CD4-positive, CD25-positive, alpha-beta regulatory T cell (primary cell): ENCODE measurements at regions not wholly inside any gene's neighbourhood (a gene's known extent, or its start where the extent isn't known, plus 50 kb on each side); places are given as distances from the start of the nearest gene placed in this dataset.

ENCODE experiments used
- ATAC-seq, 2 donors: fragments of 150-1000 bp; cut with Tn5 transposase; one replicate each; pipeline ENCODE4 v1.10.0; 2021; ENCODE audit warnings: low read depth in 2 of 2, moderate number of reproducible peaks in 2 of 2, moderate library complexity in 1 of 2
- DNase-seq, 3 donors: peaks; one replicate each; pipeline versions ENCODE4 v3.0.0 to v3.0.0-alpha.2; 2012 to 2022; ENCODE audit warnings: mixed read lengths in 1 of 3
- H3K27ac ChIP-seq: one replicate; pipeline ENCODE4 v1.7.0; 2013; ENCODE audit warnings: mild to moderate bottlenecking, low read length; ENCODE audit not compliant: insufficient read depth, poor library complexity, severe bottlenecking
- H3K27me3 ChIP-seq: one replicate; pipeline ENCODE4 v1.7.0; 2013; ENCODE audit warnings: low read length; ENCODE audit not compliant: control insufficient read depth, insufficient read depth
- H3K36me3 ChIP-seq: one replicate; pipeline ENCODE4 v1.7.0; 2013; ENCODE audit warnings: mild to moderate bottlenecking, low read length, moderate library complexity; ENCODE audit not compliant: control insufficient read depth, insufficient read depth
- H3K4me1 ChIP-seq: 2 replicates; pipeline ENCODE4 v1.7.0; 2013; ENCODE audit warnings: mild to moderate bottlenecking, low read length; ENCODE audit not compliant: insufficient read depth, control insufficient read depth, poor library complexity, severe bottlenecking
- H3K4me3 ChIP-seq: one replicate; pipeline ENCODE4 v1.7.0; 2013; ENCODE audit warnings: low read depth, mild to moderate bottlenecking, low read length, moderate library complexity
- H3K9me3 ChIP-seq, 2 experiments: 1 replicate in 1 of 2; 2 replicates in 1 of 2; pipeline ENCODE4 v1.7.0; 2013; ENCODE audit warnings: low read length in 2 of 2, mild to moderate bottlenecking in 1 of 2, moderate library complexity in 1 of 2; ENCODE audit not compliant: control insufficient read depth in 2 of 2
- H3K27ac Mint-ChIP-seq, 3 donors: one replicate each; pipeline ENCODE4 v1.8.0; 2020 to 2022; ENCODE audit warnings: mild to moderate bottlenecking in 3 of 3, mixed read lengths in 3 of 3, moderate library complexity in 2 of 3
- H3K27me3 Mint-ChIP-seq: one replicate; pipeline ENCODE4 v1.8.0; 2022; ENCODE audit warnings: mild to moderate bottlenecking, mixed read lengths
- H3K36me3 Mint-ChIP-seq: one replicate; pipeline ENCODE4 v1.8.0; 2020; ENCODE audit warnings: mixed read lengths
- H3K4me1 Mint-ChIP-seq, 4 donors: one replicate each; pipeline ENCODE4 v1.8.0; 2020 to 2022; ENCODE audit warnings: mixed read lengths in 4 of 4, mild to moderate bottlenecking in 1 of 4
- H3K4me3 Mint-ChIP-seq, 4 donors: one replicate each; pipeline ENCODE4 v1.8.0; 2020 to 2022; ENCODE audit warnings: mild to moderate bottlenecking in 4 of 4, mixed read lengths in 4 of 4, moderate library complexity in 3 of 4
- H3K9me3 Mint-ChIP-seq, 7 donors: one replicate each; pipeline ENCODE4 v1.8.0; 2020 to 2022; ENCODE audit warnings: mixed read lengths in 7 of 7, mild to moderate bottlenecking in 3 of 7, moderate library complexity in 2 of 7

DNA sequence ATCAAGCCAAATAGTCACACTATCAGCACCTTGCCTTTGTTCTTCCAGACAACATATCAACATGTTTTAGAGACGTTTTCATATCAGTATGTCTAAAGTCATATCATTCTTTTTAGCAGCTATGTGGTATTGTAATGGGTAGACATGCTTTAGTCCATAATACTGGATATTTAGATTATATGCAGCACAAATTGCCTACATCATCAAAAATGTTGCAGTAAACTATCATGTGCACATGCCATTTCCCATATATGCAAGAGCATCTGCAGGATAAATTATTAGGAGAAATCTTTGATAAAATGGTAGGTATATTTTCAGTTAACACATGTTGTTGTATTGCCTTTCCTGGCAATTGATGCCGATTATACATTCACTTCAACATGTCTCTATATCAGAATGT is 636.5 kb downstream of the XIRP2 start:
- H3K27me3 Mint-ChIP-seq: peaks cover 4% of the 10 kb centered on the region
- H3K36me3 Mint-ChIP-seq: no peaks in the 10 kb centered on the region
- Histone ChIP-seq H3K9me3 (no peaks in the 10 kb centered on the region), H3K4me1 (no peaks in the 10 kb centered on the region), H3K27ac (no peak overlapping the region), H3K4me3 (no peak overlapping the region), H3K27me3 (no peaks in the 10 kb centered on the region), H3K36me3 (no peaks in the 10 kb centered on the region)
- DNase-seq: no peak
- peaks cover 0 to 6% (median 1%) of the 10 kb centered on the region in 7 donors for H3K9me3 Mint-ChIP-seq
- no peaks in the 10 kb centered on the region for H3K4me1 Mint-ChIP-seq
- no peak overlapping the region for H3K4me3 Mint-ChIP-seq
- ATAC-seq: no peak
- no peak overlapping the region for H3K27ac Mint-ChIP-seq

- Histone ChIP-seq H3K4me1 (no peaks in the 10 kb centered on the region), H3K27ac (no peak overlapping the region), H3K4me3 (no peak overlapping the region), H3K9me3 (no peaks in the 10 kb centered on the region), H3K36me3 (no peaks in the 10 kb centered on the region), H3K27me3 (no peaks in the 10 kb centered on the region)
- Mint-ChIP-seq H3K36me3 (no peaks in the 10 kb centered on the region), H3K4me3 (no peak overlapping the region), H3K9me3 (peaks cover 0 to 6% (median 0%) of the 10 kb centered on the region in 7 donors), H3K27ac (no peak overlapping the region), H3K4me1 (no peaks in the 10 kb centered on the region), H3K27me3 (no peaks in the 10 kb centered on the region)
- DNase-seq (no peak), ATAC-seq (no peak)
These were observed 621.9 kb downstream of the XIRP2 start for GRCh38 chr2:167510071-167510759.

DNA sequence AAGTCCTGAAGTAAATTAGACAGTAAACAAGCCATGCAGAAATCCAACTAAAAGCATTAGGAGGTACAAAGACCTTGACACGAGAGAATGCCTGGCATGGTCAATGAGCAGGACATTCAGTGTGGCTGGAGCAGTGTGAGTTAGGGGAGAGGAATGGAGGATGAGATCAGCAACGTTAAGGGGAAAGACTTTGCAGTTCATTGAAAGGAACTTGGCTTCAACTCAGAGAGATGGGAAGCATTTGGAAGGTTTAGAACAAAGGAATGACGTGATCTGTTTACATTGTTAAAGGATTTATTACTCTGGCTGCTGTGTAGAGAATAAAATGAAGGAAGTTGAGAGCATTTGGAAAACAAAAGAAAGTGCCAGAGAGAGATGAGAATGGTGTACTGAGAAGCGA is 621.3 kb downstream of the XIRP2 start:
- H3K9me3 Mint-ChIP-seq: peaks cover 0 to 6% (median 0%) of the 10 kb centered on the region in 7 donors
- Histone ChIP-seq H3K9me3 (no peaks in the 10 kb centered on the region), H3K4me1 (no peaks in the 10 kb centered on the region), H3K27ac (no peak overlapping the region), H3K4me3 (no peak overlapping the region), H3K36me3 (no peaks in the 10 kb centered on the region), H3K27me3 (no peaks in the 10 kb centered on the region)
- peak overlapping the region in 1 of 3 donors; percentile 41 for H3K27ac Mint-ChIP-seq
- no peak for DNase-seq
- no peaks in the 10 kb centered on the region for H3K27me3 Mint-ChIP-seq
- no peak for ATAC-seq
- H3K36me3 Mint-ChIP-seq: no peaks in the 10 kb centered on the region
- H3K4me3 Mint-ChIP-seq: no peak overlapping the region
- H3K4me1 Mint-ChIP-seq: no peaks in the 10 kb centered on the region

- Mint-ChIP-seq H3K27ac (no peak overlapping the region), H3K27me3 (no peaks in the 10 kb centered on the region), H3K9me3 (peaks cover 0 to 6% (median 0%) of the 10 kb centered on the region in 7 donors), H3K4me3 (no peak overlapping the region), H3K36me3 (no peaks in the 10 kb centered on the region), H3K4me1 (no peaks in the 10 kb centered on the region)
- Histone ChIP-seq H3K36me3 (no peaks in the 10 kb centered on the region), H3K4me1 (no peaks in the 10 kb centered on the region), H3K27ac (no peak overlapping the region), H3K4me3 (no peak overlapping the region), H3K9me3 (no peaks in the 10 kb centered on the region), H3K27me3 (no peaks in the 10 kb centered on the region)
- no peak for DNase-seq
- no peak for ATAC-seq
These were observed 620.4 kb downstream of the XIRP2 start for GRCh38 chr2:167508709-167509108.

GRCh38 chr2:167506395-167506794 is 618.1 kb downstream of the XIRP2 start:
- Histone ChIP-seq H3K36me3 (no peaks in the 10 kb centered on the region), H3K27me3 (no peaks in the 10 kb centered on the region), H3K4me1 (no peaks in the 10 kb centered on the region), H3K4me3 (no peak overlapping the region), H3K27ac (no peak overlapping the region), H3K9me3 (no peaks in the 10 kb centered on the region)
- Mint-ChIP-seq H3K36me3 (no peaks in the 10 kb centered on the region), H3K27me3 (no peaks in the 10 kb centered on the region), H3K4me3 (no peak overlapping the region), H3K4me1 (no peaks in the 10 kb centered on the region), H3K27ac (no peak overlapping the region), H3K9me3 (peaks cover 0 to 11% (median 0%) of the 10 kb centered on the region in 7 donors)
- no peak for ATAC-seq
- DNase-seq: no peak

GRCh38 chr2:167504695-167505094 is 616.4 kb downstream of the XIRP2 start:
- H3K27ac Mint-ChIP-seq: no peak overlapping the region
- peak in 1 of 2 donors; percentile 37 for ATAC-seq

DNA sequence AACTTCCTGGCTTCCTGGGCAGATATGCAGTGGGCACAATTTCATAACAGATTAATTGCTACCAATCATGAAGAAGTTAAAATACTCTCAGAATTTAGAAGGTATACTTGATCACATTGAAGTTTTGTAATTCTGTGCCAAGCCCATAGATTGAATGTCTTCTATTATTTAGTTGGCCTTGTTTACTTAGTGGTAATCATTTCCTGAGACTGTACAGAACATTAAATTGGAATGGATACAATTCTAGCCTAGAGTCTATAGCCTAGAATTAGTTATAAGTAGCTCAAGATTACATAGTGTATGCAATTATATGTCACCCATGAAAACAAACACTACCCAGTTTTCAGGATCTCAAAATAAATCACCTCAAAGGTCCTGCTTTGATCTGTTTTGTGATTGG is 615.8 kb downstream of the XIRP2 start:
- no peak overlapping the region for H3K27ac Mint-ChIP-seq
- DNase-seq (no peak), ATAC-seq (no peak)
- no peak overlapping the region for H3K4me3 ChIP-seq
- H3K4me3 Mint-ChIP-seq: no peak overlapping the region
- H3K9me3 Mint-ChIP-seq: peaks cover 0 to 11% (median 0%) of the 10 kb centered on the region in 7 donors
- H3K4me1 ChIP-seq: no peaks in the 10 kb centered on the region
- no peaks in the 10 kb centered on the region for H3K9me3 ChIP-seq
- no peaks in the 10 kb centered on the region for H3K27me3 Mint-ChIP-seq
- H3K27me3 ChIP-seq: no peaks in the 10 kb centered on the region
- H3K27ac ChIP-seq: no peak overlapping the region
- no peaks in the 10 kb centered on the region for H3K4me1 Mint-ChIP-seq
- no peaks in the 10 kb centered on the region for H3K36me3 ChIP-seq
- no peaks in the 10 kb centered on the region for H3K36me3 Mint-ChIP-seq

More at GRCh38 chr2:167504695-167505094, 616.4 kb downstream of the XIRP2 start:
- no peaks in the 10 kb centered on the region for H3K9me3 ChIP-seq
- H3K4me1 ChIP-seq: no peaks in the 10 kb centered on the region
- Mint-ChIP-seq H3K27me3 (no peaks in the 10 kb centered on the region), H3K9me3 (peaks cover 0 to 11% (median 0%) of the 10 kb centered on the region in 7 donors), H3K36me3 (no peaks in the 10 kb centered on the region), H3K4me1 (no peaks in the 10 kb centered on the region), H3K4me3 (no peak overlapping the region)
- H3K4me3 ChIP-seq: no peak overlapping the region
- DNase-seq: no peak
- H3K27me3 ChIP-seq: no peaks in the 10 kb centered on the region
- no peaks in the 10 kb centered on the region for H3K36me3 ChIP-seq
- H3K27ac ChIP-seq: no peak overlapping the region

- DNase-seq: no peak
- no peak for ATAC-seq
- Histone ChIP-seq H3K9me3 (no peaks in the 10 kb centered on the region), H3K4me3 (no peak overlapping the region), H3K27me3 (no peaks in the 10 kb centered on the region), H3K4me1 (no peaks in the 10 kb centered on the region), H3K27ac (no peak overlapping the region), H3K36me3 (no peaks in the 10 kb centered on the region)
- H3K36me3 Mint-ChIP-seq: no peaks in the 10 kb centered on the region
- no peaks in the 10 kb centered on the region for H3K27me3 Mint-ChIP-seq
- no peak overlapping the region for H3K27ac Mint-ChIP-seq
- H3K4me1 Mint-ChIP-seq: no peaks in the 10 kb centered on the region
- H3K4me3 Mint-ChIP-seq: no peak overlapping the region
- H3K9me3 Mint-ChIP-seq: peaks cover 0 to 11% (median 0%) of the 10 kb centered on the region in 7 donors
These were observed 613.3 kb downstream of the XIRP2 start for GRCh38 chr2:167501618-167502017.
